A673 (cell line): ENCODE measurements at regions not wholly inside any gene's neighbourhood (a gene's known extent, or its start where the extent isn't known, plus 50 kb on each side); places are given as distances from the start of the nearest gene placed in this dataset.

Source experiments
- BruUV-seq: library from RNA; stranded (reverse); fragments of 400-500 nt; replicated peaks from 2 replicates; lab custom pipeline; 2021; lab: Mats Ljungman, UMichigan
- CTCF ChIA-PET: fragments of 300-600 bp; sonication (Branson Sonifier 250); formaldehyde crosslinking; loops from one replicate; lab custom pipeline; 2022; ENCODE audit warnings: antibody characterized with exemption; lab: Charles Lee
- POLR2A ChIA-PET: fragments of 300-600 bp; sonication (Branson Sonifier 250); formaldehyde crosslinking; loops from one replicate; lab custom pipeline; 2022; ENCODE audit warnings: antibody characterized with exemption; ENCODE audit not compliant: low non-redundant PET; lab: Charles Lee
- DNase-seq: peaks from one replicate; pipeline ENCODE4 v3.0.0-alpha.2; 2015; ENCODE audit warnings: low spot score
- H3K27ac ChIP-seq: fragments of 200-600 bp; sonication (generic); 2 replicates; pipeline ENCODE4 v1.5.1; 2016; ENCODE audit warnings: mixed run types, low read depth, mild to moderate bottlenecking, mixed read lengths, antibody characterized with exemption, low read length; ENCODE audit not compliant: poor library complexity, severe bottlenecking
- H3K27me3 ChIP-seq: fragments of 200-600 bp; sonication (generic); replicated peaks from 2 replicates; pipeline ENCODE4 v1.6.1; 2017; ENCODE audit warnings: mixed run types, low read depth, mild to moderate bottlenecking, mixed read lengths, antibody characterized with exemption, low read length; ENCODE audit not compliant: insufficient read depth, poor library complexity
- H3K36me3 ChIP-seq: fragments of 200-600 bp; sonication (generic); 2 replicates; pipeline ENCODE4 v1.6.1; 2016; ENCODE audit warnings: mixed run types, mild to moderate bottlenecking, mixed read lengths, antibody characterized with exemption, low read length; ENCODE audit not compliant: insufficient read depth, poor library complexity, severe bottlenecking
- H3K4me1 ChIP-seq: fragments of 200-600 bp; sonication (generic); 2 replicates; pipeline ENCODE4 v1.6.1; 2017; ENCODE audit warnings: mixed run types, mild to moderate bottlenecking, mixed read lengths, antibody characterized with exemption, low read length; ENCODE audit not compliant: insufficient read depth, poor library complexity, severe bottlenecking
- H3K4me3 ChIP-seq: fragments of 200-600 bp; sonication (generic); 2 replicates; pipeline ENCODE4 v1.5.1; 2016; ENCODE audit warnings: low read depth, mixed run types, mild to moderate bottlenecking, mixed read lengths, low read length; ENCODE audit not compliant: poor library complexity, severe bottlenecking
- H3K9me3 ChIP-seq: fragments of 200-600 bp; sonication (generic); 2 replicates; pipeline ENCODE4 v1.6.1; 2016; ENCODE audit warnings: mixed run types, low read depth, mild to moderate bottlenecking, mixed read lengths, antibody characterized with exemption, low read length; ENCODE audit not compliant: poor library complexity, severe bottlenecking
- CTCF ChIP-seq: fragments of 300-800, 200-600 bp; sonication (generic); conservative IDR thresholded peaks from 2 replicates; pipeline ENCODE4 v1.5.1; 2017; ENCODE audit warnings: low read depth, mild to moderate bottlenecking, antibody characterized with exemption, low read length, moderate library complexity, mixed read lengths
- EZH2 ChIP-seq: fragments of 200-600 bp; sonication (generic); IDR thresholded peaks from 2 replicates; pipeline ENCODE4 v1.6.1; 2017; ENCODE audit warnings: borderline replicate concordance, low read depth, mild to moderate bottlenecking, mixed read lengths, antibody characterized with exemption, low read length; ENCODE audit not compliant: poor library complexity, severe bottlenecking
- intact Hi-C: fragments of 100-400 bp; cut with micrococcal nuclease; formaldehyde crosslinking; loops from one replicate; pipeline ENCODE4 v1.10.0; 2022; ENCODE audit not compliant: unreplicated experiment

GRCh38 chr1:192506741-192507155 is 68.8 kb upstream of the RGS1 start:
- Histone ChIP-seq H3K4me1 (peaks cover 20% of the 10 kb centered on the region), H3K27me3 (no peaks in the 10 kb centered on the region), H3K4me3 (no peak overlapping the region), H3K36me3 (no peaks in the 10 kb centered on the region), H3K27ac (peak overlapping the region; percentile 40), H3K9me3 (no peaks in the 10 kb centered on the region)
- no TSS peak for BruUV-seq
- intact Hi-C loops, result no loop called here
- POLR2A ChIA-PET, result no interaction called here
- peak; percentile 75 for DNase-seq
- CTCF ChIA-PET, result no interaction called here
- TF ChIP-seq EZH2, result no peak
- peak; percentile 60 for TF ChIP-seq CTCF

- POLR2A ChIA-PET, result interaction anchor here (0.6 to 1.0 kb wide), 3 partner anchors 27 to 546 kb away, joined by 3 to 22 read pairs (median 3); partner anchors contain the start of gene UCHL5
- peak overlapping the region; percentile 96 for H3K27ac ChIP-seq
- H3K4me3 ChIP-seq, result no peak overlapping the region
- no TSS peak for BruUV-seq
- intact Hi-C loops, result loop anchor here (1.0 to 5.0 kb wide), 5 partner anchors 35 to 1690 kb away; no protein-coding TSS in a partner anchor
- peaks cover 70% of the 10 kb centered on the region for H3K4me1 ChIP-seq
- CTCF ChIA-PET, result interaction anchor here (1.3 to 1.5 kb wide), 2 partner anchors 32 to 35 kb away, joined by 6 read pairs; no protein-coding TSS in a partner anchor
- peak; percentile 92 for DNase-seq
- TF ChIP-seq EZH2, result no peak
- TF ChIP-seq CTCF, result no peak
- H3K27me3 ChIP-seq, result no peaks in the 10 kb centered on the region
- no peaks in the 10 kb centered on the region for H3K9me3 ChIP-seq
- H3K36me3 ChIP-seq, result no peaks in the 10 kb centered on the region
Measured at GRCh38 chr1:192512426-192513162, 63.0 kb upstream of the RGS1 start.

DNA sequence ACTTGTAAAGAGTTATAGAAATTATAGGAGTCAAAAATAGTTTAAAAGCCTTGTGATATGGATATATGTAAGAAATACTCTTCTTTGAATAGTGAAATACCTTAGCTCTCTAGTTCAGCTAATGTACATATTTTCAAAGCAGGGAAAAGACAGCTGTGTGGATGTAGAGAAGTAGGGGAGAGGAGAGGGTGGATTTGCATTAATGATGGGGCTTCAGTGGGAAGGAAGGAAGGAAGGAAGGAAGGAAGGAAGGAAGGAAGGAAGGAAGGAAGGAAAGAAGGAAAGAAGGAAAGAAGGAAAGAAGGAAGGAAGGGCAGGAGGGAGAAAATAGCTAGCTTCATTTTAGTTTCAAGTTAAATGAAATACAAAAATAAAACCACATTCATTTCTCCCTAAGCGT is 62.4 kb upstream of the RGS1 start:
- H3K27ac ChIP-seq, result peak overlapping the region; percentile 96
- POLR2A ChIA-PET, result interaction anchor here (0.6 to 1.0 kb wide), 3 partner anchors 27 to 546 kb away, joined by 3 to 22 read pairs (median 3); partner anchors contain the start of gene UCHL5
- H3K27me3 ChIP-seq, result no peaks in the 10 kb centered on the region
- DNase-seq, result peak; percentile 92
- CTCF ChIA-PET, result interaction anchor here (1.3 to 1.5 kb wide), 2 partner anchors 31 to 35 kb away, joined by 6 read pairs; no protein-coding TSS in a partner anchor
- no TSS peak for BruUV-seq
- TF ChIP-seq CTCF (no peak), EZH2 (no peak)
- no peak overlapping the region for H3K4me3 ChIP-seq
- H3K9me3 ChIP-seq, result no peaks in the 10 kb centered on the region
- intact Hi-C loops, result loop anchor here (1.0 to 5.0 kb wide), 5 partner anchors 36 to 1691 kb away; no protein-coding TSS in a partner anchor
- peaks cover 73% of the 10 kb centered on the region for H3K4me1 ChIP-seq
- no peaks in the 10 kb centered on the region for H3K36me3 ChIP-seq
